ENCODE measurements at regions not wholly inside any gene's neighbourhood (a gene's known extent, or its start where the extent isn't known, plus 50 kb on each side); places are given as distances from the start of the nearest gene placed in this dataset.
A peak's percentile ranks its signal among the peaks of the same experiment; 100 is the strongest.
"Not testable (repeated sequence)": the region's sequence is repeated elsewhere in the genome, so short reads cannot be mapped to it uniquely, and the experiment has no call there.

DNA sequence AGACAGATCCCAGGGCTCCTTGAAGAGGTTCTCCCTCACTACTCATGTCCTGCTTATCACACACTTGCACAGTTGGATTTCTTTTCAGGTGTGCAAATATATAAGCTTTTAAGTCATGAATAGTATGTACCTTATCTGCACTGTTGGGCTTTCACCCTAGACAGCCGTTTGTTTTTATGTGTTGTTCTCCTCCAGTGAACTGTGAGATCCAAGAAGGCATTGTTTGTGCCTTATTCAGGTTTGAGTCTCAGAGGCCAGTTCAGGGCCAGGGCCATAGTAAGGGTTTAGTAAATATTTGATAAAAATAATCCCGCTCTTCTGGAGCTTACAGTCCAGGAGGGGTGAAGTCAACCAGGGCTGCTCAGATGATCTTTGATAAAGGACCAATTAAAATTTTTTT is 480.0 kb downstream of the TMEM38B start:
- Histone ChIP-seq H3K36me3 (ENCODE audit: control insufficient read depth, insufficient read depth, low read length) (no peaks in the 10 kb centered on the region), H3K4me1 (peaks cover 19% of the 10 kb centered on the region; the same call in 1 of the 2 replicates), H3K4me3 (ENCODE audit: low read depth, low read length) (no peak overlapping the region), H3K27me3 (replicated peaks; ENCODE audit: control insufficient read depth, insufficient read depth, low read length) (no peaks in the 10 kb centered on the region), H3K9me3 (no peaks in the 10 kb centered on the region; the same call in 1 of the 2 replicates)
- intact Hi-C loops (cut with micrococcal nuclease; ENCODE audit: unreplicated experiment): no loop called here
- no peak overlapping the region for H3K4me3 Mint-ChIP-seq (ENCODE audit: unreplicated experiment)
- H3K9me3 Mint-ChIP-seq (ENCODE audit: unreplicated experiment): peaks cover 9% of the 10 kb centered on the region
- H3K36me3 Mint-ChIP-seq (ENCODE audit: insufficient read depth, unreplicated experiment): no peaks in the 10 kb centered on the region
- CTCF ChIA-PET: no interaction called here
- peak; percentile 34 to 42 for DNase-seq
- no peaks in the 10 kb centered on the region for H3K27me3 Mint-ChIP-seq (ENCODE audit: insufficient read depth, unreplicated experiment)
- no TSS peak for BruUV-seq (replicated peaks)
- TF ChIP-seq, protein P1, sequence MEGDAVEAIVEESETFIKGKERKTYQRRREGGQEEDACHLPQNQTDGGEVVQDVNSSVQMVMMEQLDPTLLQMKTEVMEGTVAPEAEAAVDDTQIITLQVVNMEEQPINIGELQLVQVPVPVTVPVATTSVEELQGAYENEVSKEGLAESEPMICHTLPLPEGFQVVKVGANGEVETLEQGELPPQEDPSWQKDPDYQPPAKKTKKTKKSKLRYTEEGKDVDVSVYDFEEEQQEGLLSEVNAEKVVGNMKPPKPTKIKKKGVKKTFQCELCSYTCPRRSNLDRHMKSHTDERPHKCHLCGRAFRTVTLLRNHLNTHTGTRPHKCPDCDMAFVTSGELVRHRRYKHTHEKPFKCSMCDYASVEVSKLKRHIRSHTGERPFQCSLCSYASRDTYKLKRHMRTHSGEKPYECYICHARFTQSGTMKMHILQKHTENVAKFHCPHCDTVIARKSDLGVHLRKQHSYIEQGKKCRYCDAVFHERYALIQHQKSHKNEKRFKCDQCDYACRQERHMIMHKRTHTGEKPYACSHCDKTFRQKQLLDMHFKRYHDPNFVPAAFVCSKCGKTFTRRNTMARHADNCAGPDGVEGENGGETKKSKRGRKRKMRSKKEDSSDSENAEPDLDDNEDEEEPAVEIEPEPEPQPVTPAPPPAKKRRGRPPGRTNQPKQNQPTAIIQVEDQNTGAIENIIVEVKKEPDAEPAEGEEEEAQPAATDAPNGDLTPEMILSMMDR (IDR thresholded peaks at IDR 0.05; ENCODE audit: insufficient read depth in 1 of 2, low read depth in 1 of 2, low read length in 1 of 2, severe bottlenecking in 1 of 2, unreplicated experiment in 1 of 2): no peak
- peaks cover 11% of the 10 kb centered on the region for H3K4me1 Mint-ChIP-seq (ENCODE audit: low read depth, unreplicated experiment)
- POLR2A ChIA-PET: no interaction called here
- H3K27ac Mint-ChIP-seq (ENCODE audit: unreplicated experiment): no peak overlapping the region

DNA sequence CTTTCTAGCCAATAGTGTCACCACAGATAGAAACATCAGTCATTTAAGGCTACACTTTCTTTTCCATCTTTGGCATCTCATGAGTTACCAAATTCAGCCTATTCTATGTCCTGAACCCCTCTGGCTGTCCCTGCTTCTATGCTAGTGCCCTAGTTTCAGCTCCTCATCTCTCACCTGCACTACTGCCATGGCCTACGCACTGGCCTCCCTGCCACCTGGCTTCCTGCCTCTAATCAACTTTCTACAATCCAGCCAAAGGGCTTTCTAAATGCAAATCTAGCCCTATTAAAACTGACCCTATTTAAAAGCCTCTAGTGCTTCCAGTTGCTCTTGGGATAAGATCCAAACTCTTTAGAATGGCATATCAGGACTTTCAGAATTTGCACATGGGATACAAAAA is 482.9 kb downstream of the TMEM38B start:
- Mint-ChIP-seq H3K4me1 (ENCODE audit: low read depth, unreplicated experiment) (peaks cover 21% of the 10 kb centered on the region), H3K27me3 (ENCODE audit: insufficient read depth, unreplicated experiment) (no peaks in the 10 kb centered on the region), H3K4me3 (ENCODE audit: unreplicated experiment) (no peak overlapping the region), H3K36me3 (ENCODE audit: insufficient read depth, unreplicated experiment) (no peaks in the 10 kb centered on the region), H3K27ac (ENCODE audit: unreplicated experiment) (peak overlapping the region; percentile 26), H3K9me3 (ENCODE audit: unreplicated experiment) (no peaks in the 10 kb centered on the region)
- no peak overlapping the region for H3K4me3 ChIP-seq (ENCODE audit: low read depth, low read length)
- intact Hi-C loops (cut with micrococcal nuclease; ENCODE audit: unreplicated experiment): no loop called here
- no peaks in the 10 kb centered on the region for H3K36me3 ChIP-seq (ENCODE audit: control insufficient read depth, insufficient read depth, low read length)
- ChIA-PET CTCF (no interaction called here), POLR2A (no interaction called here)
- no TSS peak for BruUV-seq (replicated peaks)
- TF ChIP-seq, protein P1 (IDR thresholded peaks at IDR 0.05; ENCODE audit: insufficient read depth in 1 of 2, low read depth in 1 of 2, low read length in 1 of 2, severe bottlenecking in 1 of 2, unreplicated experiment in 1 of 2): no peak
- no peaks in the 10 kb centered on the region for H3K27me3 ChIP-seq (replicated peaks; ENCODE audit: control insufficient read depth, insufficient read depth, low read length)
- H3K4me1 ChIP-seq: peaks cover 30% of the 10 kb centered on the region
- no peak for DNase-seq
- peaks cover 3% of the 10 kb centered on the region for H3K9me3 ChIP-seq

DNA sequence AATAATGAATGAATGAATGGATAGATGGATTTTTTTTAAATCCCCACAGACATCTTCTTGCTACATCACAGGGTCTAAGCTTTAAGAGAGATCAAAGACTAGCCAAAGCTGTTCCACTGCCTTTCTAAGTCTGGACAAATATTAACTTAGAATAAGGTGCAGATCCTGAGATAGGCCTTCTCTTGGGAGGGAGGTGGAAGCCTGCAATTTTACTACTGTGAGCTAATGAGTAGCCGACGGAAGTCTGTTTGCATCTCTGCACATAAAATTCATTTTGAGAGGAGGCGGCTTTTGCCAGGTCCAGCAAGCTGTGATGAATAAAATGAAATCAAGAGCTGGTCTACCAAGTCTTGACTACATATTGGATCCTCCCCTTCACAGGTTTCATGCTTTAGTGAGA is 484.9 kb downstream of the TMEM38B start:
- H3K9me3 ChIP-seq: peaks cover 3% of the 10 kb centered on the region; the same call in 1 of the 2 replicates
- H3K27me3 Mint-ChIP-seq (ENCODE audit: insufficient read depth, unreplicated experiment): no peaks in the 10 kb centered on the region
- no peaks in the 10 kb centered on the region for H3K9me3 Mint-ChIP-seq (ENCODE audit: unreplicated experiment)
- peak overlapping the region; percentile 10 for H3K4me3 Mint-ChIP-seq (ENCODE audit: unreplicated experiment)
- H3K4me1 ChIP-seq: peaks cover 21% of the 10 kb centered on the region
- no peak overlapping the region for H3K27ac Mint-ChIP-seq (ENCODE audit: unreplicated experiment)
- CTCF ChIA-PET: no interaction called here
- no peaks in the 10 kb centered on the region for H3K27me3 ChIP-seq (replicated peaks; ENCODE audit: control insufficient read depth, insufficient read depth, low read length)
- H3K4me3 ChIP-seq (ENCODE audit: low read depth, low read length): no peak overlapping the region
- TF ChIP-seq, protein P1 (IDR thresholded peaks at IDR 0.05; ENCODE audit: insufficient read depth in 1 of 2, low read depth in 1 of 2, low read length in 1 of 2, severe bottlenecking in 1 of 2, unreplicated experiment in 1 of 2): no peak
- BruUV-seq (replicated peaks): no TSS peak
- intact Hi-C loops (cut with micrococcal nuclease; ENCODE audit: unreplicated experiment): no loop called here
- POLR2A ChIA-PET: no interaction called here
- peak; percentile 59 to 76 for DNase-seq
- no peaks in the 10 kb centered on the region for H3K36me3 ChIP-seq (ENCODE audit: control insufficient read depth, insufficient read depth, low read length)
- H3K36me3 Mint-ChIP-seq (ENCODE audit: insufficient read depth, unreplicated experiment): no peaks in the 10 kb centered on the region
- peaks cover 21% of the 10 kb centered on the region for H3K4me1 Mint-ChIP-seq (ENCODE audit: low read depth, unreplicated experiment)

DNA sequence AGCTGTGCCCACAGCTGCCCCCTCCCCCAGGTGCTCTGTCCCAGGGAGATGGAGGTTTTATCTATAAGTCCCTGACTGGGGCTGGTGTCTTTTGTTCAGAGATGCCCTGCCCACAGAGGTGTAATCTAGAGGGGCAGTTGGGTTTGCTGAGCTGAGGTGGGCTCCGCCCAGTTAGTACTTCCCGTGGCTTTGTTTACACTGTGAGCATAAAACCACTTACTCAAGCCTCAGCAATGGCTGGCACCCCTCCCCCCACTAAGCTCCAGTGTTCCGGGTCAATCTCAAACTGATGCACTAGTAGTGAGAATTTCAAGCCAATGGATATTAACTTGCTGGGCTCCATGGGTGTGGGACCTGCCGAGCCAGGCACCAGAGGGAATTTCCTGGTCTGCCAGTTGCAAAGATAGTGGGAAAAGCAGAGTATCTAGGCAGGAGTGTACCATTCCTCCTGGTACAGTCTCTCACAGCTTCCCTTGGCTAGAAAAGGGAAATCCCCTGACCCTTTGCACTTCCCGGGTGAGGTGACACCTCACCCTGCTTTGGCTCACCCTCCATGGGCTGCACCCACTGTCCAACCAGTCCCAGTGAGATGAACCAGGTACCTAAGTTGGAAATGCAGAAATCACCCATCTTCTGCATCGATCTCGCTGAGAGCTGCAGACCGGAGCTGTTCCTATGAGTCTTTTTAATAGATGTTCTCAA is 509.6 kb downstream of the TMEM38B start:
- H3K4me3 Mint-ChIP-seq (ENCODE audit: unreplicated experiment); H3K9me3 ChIP-seq; H3K36me3 Mint-ChIP-seq (ENCODE audit: insufficient read depth, unreplicated experiment); intact Hi-C loops (cut with micrococcal nuclease; ENCODE audit: unreplicated experiment); H3K27ac Mint-ChIP-seq (ENCODE audit: unreplicated experiment); BruUV-seq (replicated peaks); POLR2A ChIA-PET; H3K27me3 Mint-ChIP-seq (ENCODE audit: insufficient read depth, unreplicated experiment); H3K36me3 ChIP-seq (ENCODE audit: control insufficient read depth, insufficient read depth, low read length); H3K4me1 Mint-ChIP-seq (ENCODE audit: low read depth, unreplicated experiment); DNase-seq; H3K4me1 ChIP-seq; H3K4me3 ChIP-seq (ENCODE audit: low read depth, low read length); H3K27me3 ChIP-seq (replicated peaks; ENCODE audit: control insufficient read depth, insufficient read depth, low read length): not testable (repeated sequence)
- H3K9me3 Mint-ChIP-seq (ENCODE audit: unreplicated experiment): peaks cover 25% of the 10 kb centered on the region
- CTCF ChIA-PET: interaction anchor here (0.6 kb wide), 1 partner anchor 83 kb away, joined by 6 read pairs; no protein-coding TSS in a partner anchor
